WI38 (cell line): ENCODE measurements at regions not wholly inside any gene's neighbourhood (a gene's known extent, or its start where the extent isn't known, plus 50 kb on each side); places are given as distances from the start of the nearest gene placed in this dataset.

Experiments used
- H3K4me3 ChIP-seq: 2 replicates; pipeline ENCODE4 v1.5.1; 2011; ENCODE audit warnings: low read depth, mild to moderate bottlenecking, control low read depth, low read length
- TF ChIP-seq, protein P1 (sequence below): IDR thresholded peaks from 2 replicates; pipeline ENCODE4 v1.5.1; 2012; ENCODE audit warnings: low read depth, mild to moderate bottlenecking, control low read depth, low read length

DNA sequence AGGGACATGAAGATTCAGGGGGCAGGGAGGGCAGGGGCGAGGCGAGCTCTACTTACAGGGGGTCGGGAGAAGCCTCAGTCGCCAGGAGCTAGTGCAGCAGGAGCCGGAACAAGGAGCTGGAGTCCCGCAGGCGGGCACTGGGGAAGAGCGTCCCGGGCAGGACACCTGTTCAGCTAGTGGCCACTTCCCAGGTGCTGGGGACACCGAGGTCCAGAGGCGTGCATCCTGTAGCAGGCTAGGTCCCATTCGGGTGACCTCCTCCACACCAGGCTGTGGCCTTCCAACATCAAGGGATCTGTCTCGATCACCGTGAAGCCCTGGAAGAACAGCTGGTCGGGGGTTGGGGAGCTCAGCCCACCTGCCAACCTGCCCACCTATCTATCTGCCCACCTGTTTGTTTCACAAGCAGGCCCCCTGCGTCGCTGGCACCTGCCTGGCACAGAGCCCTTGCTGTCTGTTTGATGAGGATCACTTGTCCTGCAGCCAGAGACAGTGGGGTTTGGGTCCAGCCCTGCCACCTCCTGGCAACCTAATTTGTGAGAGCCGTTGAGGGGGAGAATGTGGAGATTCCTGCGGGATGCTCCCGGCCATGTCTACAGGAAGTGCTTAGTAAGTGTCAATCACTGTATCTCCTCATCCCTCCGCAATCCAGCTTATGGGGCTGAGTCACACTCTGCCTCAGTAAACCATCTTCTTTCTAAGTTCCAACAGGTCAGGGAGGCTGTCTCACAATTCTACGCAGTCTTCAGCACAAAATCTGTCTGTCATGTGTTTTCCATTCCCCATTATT lies 940.9 kb downstream of the BRD1 start:
- TF ChIP-seq, protein P1, sequence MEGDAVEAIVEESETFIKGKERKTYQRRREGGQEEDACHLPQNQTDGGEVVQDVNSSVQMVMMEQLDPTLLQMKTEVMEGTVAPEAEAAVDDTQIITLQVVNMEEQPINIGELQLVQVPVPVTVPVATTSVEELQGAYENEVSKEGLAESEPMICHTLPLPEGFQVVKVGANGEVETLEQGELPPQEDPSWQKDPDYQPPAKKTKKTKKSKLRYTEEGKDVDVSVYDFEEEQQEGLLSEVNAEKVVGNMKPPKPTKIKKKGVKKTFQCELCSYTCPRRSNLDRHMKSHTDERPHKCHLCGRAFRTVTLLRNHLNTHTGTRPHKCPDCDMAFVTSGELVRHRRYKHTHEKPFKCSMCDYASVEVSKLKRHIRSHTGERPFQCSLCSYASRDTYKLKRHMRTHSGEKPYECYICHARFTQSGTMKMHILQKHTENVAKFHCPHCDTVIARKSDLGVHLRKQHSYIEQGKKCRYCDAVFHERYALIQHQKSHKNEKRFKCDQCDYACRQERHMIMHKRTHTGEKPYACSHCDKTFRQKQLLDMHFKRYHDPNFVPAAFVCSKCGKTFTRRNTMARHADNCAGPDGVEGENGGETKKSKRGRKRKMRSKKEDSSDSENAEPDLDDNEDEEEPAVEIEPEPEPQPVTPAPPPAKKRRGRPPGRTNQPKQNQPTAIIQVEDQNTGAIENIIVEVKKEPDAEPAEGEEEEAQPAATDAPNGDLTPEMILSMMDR: no peak
- H3K4me3 ChIP-seq: no peak overlapping the region

DNA sequence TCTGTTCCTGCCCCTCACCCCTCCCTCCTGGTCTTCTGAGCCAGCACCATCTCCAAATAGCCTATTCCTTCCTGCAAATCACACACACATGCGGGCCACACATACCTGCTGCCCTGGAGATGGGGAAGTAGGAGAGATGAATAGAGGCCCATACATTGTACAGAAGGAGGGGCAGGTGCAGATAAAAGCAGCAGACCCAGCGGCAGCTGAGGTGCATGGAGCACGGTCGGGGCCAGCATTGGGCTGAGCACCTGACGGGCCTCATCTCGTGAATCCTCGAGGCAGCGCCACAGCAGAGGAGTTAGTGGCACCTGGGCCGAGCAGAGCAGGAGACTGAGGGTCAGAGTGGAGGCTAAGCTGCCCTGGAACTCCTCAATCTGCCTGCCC lies 941.8 kb downstream of the BRD1 start:
- no peak overlapping the region for H3K4me3 ChIP-seq
- TF ChIP-seq, protein P1: no peak

DNA sequence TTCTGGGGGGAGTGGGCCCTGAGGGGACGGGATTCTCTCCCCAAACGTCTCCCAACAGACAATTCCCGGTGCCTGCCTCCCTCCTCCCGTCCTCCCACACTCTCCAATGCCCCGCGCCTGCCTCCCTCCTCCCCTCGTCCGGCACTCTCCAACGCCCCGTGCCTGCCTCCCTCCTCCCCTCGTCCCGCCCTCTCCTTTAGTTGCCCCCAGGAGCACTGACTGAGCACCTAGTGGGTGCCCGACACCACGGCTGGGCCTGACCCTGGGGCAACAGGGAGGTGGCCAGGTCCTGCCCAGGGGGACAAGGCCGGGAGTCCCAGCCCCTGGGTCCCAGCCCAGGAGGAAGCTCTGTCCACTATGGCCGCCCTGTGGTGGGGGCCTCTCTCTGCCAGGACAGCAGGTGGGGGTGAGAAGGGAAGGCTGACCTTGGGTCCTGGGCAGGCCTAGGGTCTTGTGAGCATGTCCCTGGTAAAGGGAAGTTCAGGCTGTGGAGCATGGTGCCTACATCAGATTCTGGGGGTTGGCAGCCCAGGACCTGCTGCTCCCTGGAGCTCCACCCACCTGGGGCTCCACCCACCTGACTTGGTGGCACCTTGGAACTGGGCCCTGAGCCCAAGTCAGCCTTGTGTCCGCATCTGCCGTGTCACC lies 942.3 kb downstream of the BRD1 start:
- H3K4me3 ChIP-seq: no peak overlapping the region
- TF ChIP-seq, protein P1: no peak

DNA sequence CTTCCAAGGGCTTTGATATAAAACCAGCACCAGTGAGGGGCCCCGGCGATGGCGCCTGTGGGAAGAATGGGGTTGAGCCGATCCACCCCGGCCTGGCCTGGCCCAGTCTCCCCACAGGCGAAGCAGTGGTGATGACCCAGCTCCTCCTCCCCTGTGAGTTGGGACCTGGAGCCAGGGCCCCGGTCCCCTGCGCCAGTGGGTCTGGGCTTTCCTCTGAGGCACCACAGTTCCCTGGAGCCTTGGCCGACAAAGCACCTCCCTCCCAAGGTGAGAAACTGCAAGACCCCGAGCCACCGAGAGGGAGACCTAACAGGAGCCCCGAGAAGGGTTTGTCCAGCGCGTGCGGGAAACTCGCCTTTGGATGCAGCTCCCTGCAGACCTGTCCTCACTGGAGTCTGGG lies 942.9 kb downstream of the BRD1 start:
- no peak overlapping the region for H3K4me3 ChIP-seq
- TF ChIP-seq, protein P1: no peak

DNA sequence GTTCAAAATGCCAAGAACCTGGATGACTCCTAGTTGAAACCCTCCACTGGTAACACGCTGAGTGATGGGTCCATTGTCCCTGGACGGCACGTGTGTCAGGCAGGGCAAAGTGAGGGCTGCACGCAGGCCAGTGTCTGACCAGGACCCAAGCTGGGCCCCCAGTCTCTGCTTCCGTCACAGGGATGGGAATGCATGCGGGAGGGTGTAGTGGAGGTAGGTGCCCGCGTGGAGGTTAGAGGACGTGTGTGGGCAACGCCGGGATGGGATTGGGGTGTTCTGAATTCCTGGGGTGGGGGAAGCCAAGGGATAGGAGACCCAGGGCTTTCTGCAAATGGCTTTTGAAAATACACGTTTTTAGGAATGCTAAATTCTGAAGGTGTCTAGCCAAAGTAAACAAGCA lies 943.3 kb downstream of the BRD1 start:
- no peak overlapping the region for H3K4me3 ChIP-seq
- TF ChIP-seq, protein P1: no peak

DNA sequence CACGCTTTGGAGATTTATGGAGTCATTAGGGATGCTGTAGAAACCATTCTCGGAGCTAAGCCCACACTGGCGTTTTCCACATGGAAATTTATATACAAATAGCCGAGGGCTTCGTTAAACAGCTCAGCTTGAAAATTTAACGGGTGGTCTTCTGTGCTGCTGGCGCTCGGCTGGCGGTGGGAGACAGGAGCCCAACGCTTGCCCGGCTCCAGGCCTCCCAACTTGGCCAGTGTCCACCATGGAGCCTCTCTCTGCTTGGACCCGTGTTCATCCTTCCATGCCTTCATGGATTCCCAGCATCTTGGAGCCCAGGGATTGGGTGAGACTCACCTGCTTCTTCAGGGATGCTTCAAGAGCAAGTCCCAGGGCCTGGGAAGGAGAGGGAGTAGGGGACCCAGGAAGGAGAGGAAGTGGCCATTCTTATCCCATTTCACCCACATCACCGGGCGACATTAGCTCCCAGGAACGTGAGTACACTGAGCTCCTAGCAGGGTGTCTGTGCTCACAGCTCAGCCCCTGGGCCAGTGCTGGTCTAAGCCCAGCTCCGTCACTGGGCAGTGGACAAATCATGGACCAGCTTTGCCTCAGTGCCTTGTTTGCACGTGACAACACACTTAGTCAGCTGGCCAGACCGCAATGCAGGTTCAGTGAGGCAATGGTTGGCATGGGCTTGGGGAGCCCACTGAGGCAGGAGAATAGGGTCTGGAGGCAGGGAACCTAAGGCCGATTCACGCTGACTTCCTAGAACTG lies 944.3 kb downstream of the BRD1 start:
- no peak overlapping the region for H3K4me3 ChIP-seq
- TF ChIP-seq, protein P1: no peak

DNA sequence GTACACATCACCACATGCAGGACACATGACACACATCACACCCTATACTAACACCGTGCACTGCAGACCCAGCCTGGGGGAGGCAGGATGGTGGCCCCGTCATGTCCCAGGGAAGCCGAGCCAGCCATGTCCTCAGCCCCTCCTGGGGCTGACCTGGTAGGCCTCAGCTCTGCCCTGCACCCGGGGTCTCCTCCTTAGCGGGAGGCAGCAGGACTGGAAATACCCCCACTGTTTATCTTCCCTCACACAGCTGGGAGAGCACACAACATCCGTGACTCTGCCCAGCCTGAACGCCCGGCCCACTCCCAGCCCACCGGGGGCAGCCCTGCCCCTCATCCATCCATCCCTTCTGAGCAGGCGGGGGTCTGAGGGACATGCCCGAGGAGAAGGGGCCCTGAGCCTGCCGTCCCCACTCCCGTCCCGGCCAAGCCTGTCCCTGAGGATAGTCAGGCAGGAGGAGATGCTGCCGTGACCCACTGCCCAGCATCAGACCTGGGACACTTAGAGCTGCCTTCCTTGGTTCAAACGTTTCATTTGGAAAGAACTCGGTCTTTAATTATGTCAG lies 945.0 kb downstream of the BRD1 start:
- H3K4me3 ChIP-seq: no peak overlapping the region
- TF ChIP-seq, protein P1: no peak
